HG03521 (cell line): ENCODE measurements at regions not wholly inside any gene's neighbourhood (a gene's known extent, or its start where the extent isn't known, plus 50 kb on each side); places are given as distances from the start of the nearest gene placed in this dataset.

Experiments used
- ATAC-seq: cut with Tn5 transposase; IDR thresholded peaks from one replicate; pipeline ENCODE4 v1.9.1; 2021; ENCODE audit warnings: mild to moderate bottlenecking, moderate library complexity; ENCODE audit not compliant: unreplicated experiment

GRCh38 chr14:62002642-62003041, 240.4 kb downstream of the SNAPC1 start:
- no peak for ATAC-seq

- ATAC-seq: no peak
Measured at GRCh38 chr14:62003701-62004100, 241.5 kb downstream of the SNAPC1 start.

- no peak for ATAC-seq
Measured at GRCh38 chr14:62006116-62006731, 244.0 kb downstream of the SNAPC1 start.

- no peak for ATAC-seq
Measured at GRCh38 chr14:62015243-62015642, 253.0 kb downstream of the SNAPC1 start.

GRCh38 chr14:62015945-62016344, 253.7 kb downstream of the SNAPC1 start:
- no peak for ATAC-seq

GRCh38 chr14:62017651-62018230, 255.5 kb downstream of the SNAPC1 start:
- ATAC-seq: no peak

- no peak for ATAC-seq
Measured at GRCh38 chr14:62018606-62019005, 256.4 kb downstream of the SNAPC1 start.

- no peak for ATAC-seq
Measured at GRCh38 chr14:62027958-62028357, 265.7 kb downstream of the SNAPC1 start.

- peak; percentile 48 for ATAC-seq
Measured at GRCh38 chr14:62029569-62029924, 267.3 kb downstream of the SNAPC1 start.

- no peak for ATAC-seq
Measured at GRCh38 chr14:62030387-62030786, 268.2 kb downstream of the SNAPC1 start.

- ATAC-seq: no peak
Measured at GRCh38 chr14:62031504-62031903, 269.3 kb downstream of the SNAPC1 start.

GRCh38 chr14:62053188-62053587, 291.0 kb downstream of the SNAPC1 start:
- ATAC-seq: peak; percentile 64

GRCh38 chr14:62056789-62057188, 294.6 kb downstream of the SNAPC1 start:
- ATAC-seq: no peak

- ATAC-seq: no peak
Measured at GRCh38 chr14:62062645-62063044, 300.4 kb downstream of the SNAPC1 start.

- no peak for ATAC-seq
Measured at GRCh38 chr14:62064751-62065323, 302.6 kb downstream of the SNAPC1 start.

GRCh38 chr14:62066304-62066703, 304.1 kb downstream of the SNAPC1 start:
- no peak for ATAC-seq

GRCh38 chr14:62071039-62071438, 308.8 kb downstream of the SNAPC1 start:
- no peak for ATAC-seq

GRCh38 chr14:62076368-62076767, 314.1 kb downstream of the SNAPC1 start:
- ATAC-seq: no peak

GRCh38 chr14:62076825-62077605, 314.8 kb downstream of the SNAPC1 start:
- no peak for ATAC-seq

GRCh38 chr14:62077676-62078261, 315.5 kb downstream of the SNAPC1 start:
- no peak for ATAC-seq

GRCh38 chr14:62079038-62079437, 316.8 kb downstream of the SNAPC1 start:
- ATAC-seq: peak; percentile 41
